CD1c-positive myeloid dendritic cell (primary cell): ENCODE measurements at regions not wholly inside any gene's neighbourhood (a gene's known extent, or its start where the extent isn't known, plus 50 kb on each side); places are given as distances from the start of the nearest gene placed in this dataset.

Source experiments
- DNase-seq: peaks from one replicate; pipeline ENCODE4 v3.0.0-alpha.2; 2016; ENCODE audit errors: extremely low spot score

GRCh38 chr22:22148905-22149304 lies 95.7 kb upstream of the VPREB1 start:
- DNase-seq = no peak

GRCh38 chr22:22144858-22145257 lies 99.7 kb upstream of the VPREB1 start:
- no peak for DNase-seq

- DNase-seq = no peak
These were observed 101.1 kb upstream of the VPREB1 start for GRCh38 chr22:22143448-22143847.

- DNase-seq = no peak
These were observed 101.9 kb upstream of the VPREB1 start for GRCh38 chr22:22142661-22143060.

- no peak for DNase-seq
These were observed 102.6 kb upstream of the VPREB1 start for GRCh38 chr22:22141771-22142591.

- no peak for DNase-seq
These were observed 103.6 kb upstream of the VPREB1 start for GRCh38 chr22:22141031-22141430.

- no peak for DNase-seq
These were observed 105.2 kb upstream of the VPREB1 start for GRCh38 chr22:22139364-22139763.

- DNase-seq = no peak
These were observed 105.7 kb upstream of the VPREB1 start for GRCh38 chr22:22138915-22139314.

GRCh38 chr22:22137891-22138290 lies 106.7 kb upstream of the VPREB1 start:
- no peak for DNase-seq

- no peak for DNase-seq
These were observed 110.7 kb upstream of the VPREB1 start for GRCh38 chr22:22133910-22134309.

GRCh38 chr22:22130953-22131608 lies 113.5 kb upstream of the VPREB1 start:
- DNase-seq = no peak

- no peak for DNase-seq
These were observed 115.2 kb upstream of the VPREB1 start for GRCh38 chr22:22129387-22129786.

- no peak for DNase-seq
These were observed 116.1 kb upstream of the VPREB1 start for GRCh38 chr22:22128440-22128839.

GRCh38 chr22:22127100-22127499 lies 117.5 kb upstream of the VPREB1 start:
- DNase-seq = no peak

GRCh38 chr22:22125579-22126468 lies 118.8 kb upstream of the VPREB1 start:
- no peak for DNase-seq

- DNase-seq = no peak
These were observed 119.5 kb upstream of the VPREB1 start for GRCh38 chr22:22125028-22125578.

- DNase-seq = no peak
These were observed 120.2 kb upstream of the VPREB1 start for GRCh38 chr22:22124374-22124773.

GRCh38 chr22:22123960-22124278 lies 120.7 kb upstream of the VPREB1 start:
- no peak for DNase-seq

GRCh38 chr22:22123118-22123959 lies 121.2 kb upstream of the VPREB1 start:
- no peak for DNase-seq

GRCh38 chr22:22122348-22123117 lies 122.1 kb upstream of the VPREB1 start:
- no peak for DNase-seq

- no peak for DNase-seq
These were observed 123.1 kb upstream of the VPREB1 start for GRCh38 chr22:22121445-22121844.
